H9 (cell line): ENCODE measurements at regions not wholly inside any gene's neighbourhood (a gene's known extent, or its start where the extent isn't known, plus 50 kb on each side); places are given as distances from the start of the nearest gene placed in this dataset.

Source experiments
- DNase-seq: peaks from one replicate; pipeline ENCODE4 v3.0.0-alpha.2; 2017
- H2AFZ ChIP-seq: one replicate; pipeline ENCODE4 v1.6.1; 2013; ENCODE audit warnings: mild to moderate bottlenecking, low read length, control low read depth, moderate library complexity
- H2AK5ac ChIP-seq: 2 replicates; pipeline ENCODE4 v1.6.1; 2013; ENCODE audit warnings: low read length, control low read depth, mixed read lengths; ENCODE audit not compliant: insufficient read length
- H2BK120ac ChIP-seq: one replicate; pipeline ENCODE4 v1.6.1; 2013; ENCODE audit warnings: low read depth, mild to moderate bottlenecking, low read length, control low read depth, inconsistent platforms; ENCODE audit not compliant: poor library complexity, severe bottlenecking
- H2BK12ac ChIP-seq: 2 replicates; pipeline ENCODE4 v1.6.1; 2013; ENCODE audit warnings: low read length, control low read depth, mixed read lengths, low read depth; ENCODE audit not compliant: insufficient read length
- H2BK15ac ChIP-seq: 2 replicates; pipeline ENCODE4 v1.6.1; 2013; ENCODE audit warnings: low read depth, low read length, control low read depth
- H2BK20ac ChIP-seq: one replicate; pipeline ENCODE4 v1.6.1; 2013; ENCODE audit warnings: low read depth, mild to moderate bottlenecking, low read length, control low read depth, inconsistent platforms; ENCODE audit not compliant: poor library complexity, severe bottlenecking
- H2BK5ac ChIP-seq: 2 replicates; pipeline ENCODE4 v1.6.1; 2013; ENCODE audit warnings: low read length, control low read depth, mixed read lengths; ENCODE audit not compliant: insufficient read length
- H3K14ac ChIP-seq: 2 replicates; pipeline ENCODE4 v1.6.1; 2013; ENCODE audit warnings: low read length, control low read depth; ENCODE audit not compliant: insufficient read depth
- H3K18ac ChIP-seq: 2 replicates; pipeline ENCODE4 v1.6.1; 2013; ENCODE audit warnings: low read depth, mild to moderate bottlenecking, mixed read lengths, low read length, control low read depth; ENCODE audit not compliant: insufficient read length
- H3K23ac ChIP-seq: 2 replicates; pipeline ENCODE4 v1.6.1; 2013; ENCODE audit warnings: low read length, control low read depth, mixed read lengths, low read depth; ENCODE audit not compliant: insufficient read length
- H3K23me2 ChIP-seq: 2 replicates; pipeline ENCODE4 v1.6.1; 2013; ENCODE audit warnings: low read depth, mild to moderate bottlenecking, mixed read lengths, low read length, control low read depth; ENCODE audit not compliant: insufficient read length, poor library complexity, severe bottlenecking
- H3K27ac ChIP-seq: 2 replicates; pipeline ENCODE4 v1.5.1; 2013; ENCODE audit warnings: low read length, control low read depth, mixed read lengths, low read depth; ENCODE audit not compliant: insufficient read length
- H3K27me3 ChIP-seq: 2 replicates; pipeline ENCODE4 v1.6.1; 2013; ENCODE audit warnings: low read length, control low read depth, inconsistent platforms; ENCODE audit not compliant: insufficient read depth
- H3K4ac ChIP-seq: 2 replicates; pipeline ENCODE4 v1.6.1; 2013; ENCODE audit warnings: low read depth, mild to moderate bottlenecking, control low read depth, inconsistent platforms, low read length, moderate library complexity
- H3K4me1 ChIP-seq: 2 replicates; pipeline ENCODE4 v1.6.1; 2013; ENCODE audit warnings: low read length, control low read depth, inconsistent platforms; ENCODE audit not compliant: insufficient read depth
- H3K4me2 ChIP-seq: 2 replicates; pipeline ENCODE4 v1.6.1; 2013; ENCODE audit warnings: low read length, control low read depth, mixed read lengths; ENCODE audit not compliant: insufficient read length, insufficient read depth
- H3K56ac ChIP-seq: 2 replicates; pipeline ENCODE4 v1.6.1; 2013; ENCODE audit warnings: low read depth, mild to moderate bottlenecking, mixed read lengths, low read length, control low read depth; ENCODE audit not compliant: insufficient read length
- H3K79me1 ChIP-seq: 2 replicates; pipeline ENCODE4 v1.6.1; 2013; ENCODE audit warnings: low read depth, mild to moderate bottlenecking, moderate library complexity, low read length, control low read depth, inconsistent platforms; ENCODE audit not compliant: insufficient read depth, poor library complexity, severe bottlenecking
- H3K79me2 ChIP-seq: 2 replicates; pipeline ENCODE4 v1.6.1; 2013; ENCODE audit warnings: low read length, control low read depth, inconsistent platforms; ENCODE audit not compliant: insufficient read depth
- H3K9ac ChIP-seq: 2 replicates; pipeline ENCODE4 v1.6.1; 2013; ENCODE audit warnings: low read length, control low read depth, mixed read lengths; ENCODE audit not compliant: insufficient read length; ENCODE audit errors: extremely low read depth
- H3K9me3 ChIP-seq: one replicate; pipeline ENCODE4 v1.6.1; 2013; ENCODE audit warnings: low read depth, low read length, inconsistent platforms; ENCODE audit not compliant: control insufficient read depth
- H3T11ph ChIP-seq: one replicate; pipeline ENCODE4 v1.6.1; 2013; ENCODE audit warnings: mild to moderate bottlenecking, low read length, control low read depth, inconsistent platforms
- H4K20me1 ChIP-seq: one replicate; pipeline ENCODE4 v1.6.1; 2013; ENCODE audit not compliant: control insufficient read depth, insufficient read length, insufficient read depth
- H4K5ac ChIP-seq: 2 replicates; pipeline ENCODE4 v1.6.1; 2013; ENCODE audit warnings: low read depth, mild to moderate bottlenecking, mixed read lengths, low read length, control low read depth; ENCODE audit not compliant: insufficient read length
- H4K8ac ChIP-seq: replicated peaks from 2 replicates; pipeline ENCODE4 v1.6.1; 2013; ENCODE audit warnings: low read length, control low read depth, mixed read lengths, low read depth; ENCODE audit not compliant: insufficient read length
- H4K91ac ChIP-seq: 2 replicates; pipeline ENCODE4 v1.6.1; 2013; ENCODE audit warnings: low read depth, mild to moderate bottlenecking, moderate library complexity, mixed read lengths, low read length, control low read depth; ENCODE audit not compliant: insufficient read length
- H3K27ac Mint-ChIP-seq, 3 experiments: 2 replicates in 2 of 3; 3 replicates in 1 of 3; pipeline ENCODE4 v1.8.0; 2020 to 2021; ENCODE audit warnings: mixed read lengths in 3 of 3, mild to moderate bottlenecking in 1 of 3, moderate library complexity in 1 of 3
- H3K27me3 Mint-ChIP-seq: 2 replicates; pipeline ENCODE4 v1.8.0; 2021; ENCODE audit warnings: low read depth, mild to moderate bottlenecking, moderate library complexity, mixed read lengths
- H3K36me3 Mint-ChIP-seq, 3 experiments: 2 replicates in 2 of 3; 3 replicates in 1 of 3; pipeline ENCODE4 v1.8.0; 2020 to 2021; ENCODE audit warnings: low read depth in 3 of 3, mixed read lengths in 3 of 3; ENCODE audit not compliant: insufficient read depth in 1 of 3
- H3K4me1 Mint-ChIP-seq, 2 experiments: 2 replicates each; pipeline ENCODE4 v1.8.0; 2020; ENCODE audit warnings: mixed read lengths in 2 of 2
- H3K4me3 Mint-ChIP-seq, 2 experiments: 2 replicates in 1 of 2; 3 replicates in 1 of 2; pipeline ENCODE4 v1.8.0; 2020 to 2021; ENCODE audit warnings: mild to moderate bottlenecking in 2 of 2, mixed read lengths in 2 of 2, moderate library complexity in 1 of 2
- H3K9me3 Mint-ChIP-seq, 2 experiments: 2 replicates in 1 of 2; 3 replicates in 1 of 2; pipeline ENCODE4 v1.8.0; 2020; ENCODE audit warnings: mild to moderate bottlenecking in 2 of 2, mixed read lengths in 2 of 2, moderate library complexity in 1 of 2
- CTCF ChIP-seq: fragments of 200-600 bp; sonication (generic); conservative IDR thresholded peaks from 3 replicates; pipeline ENCODE4 v1.8.0; 2021; ENCODE audit warnings: antibody characterized with exemption, mild to moderate bottlenecking
- WGBS: extraction: QIAGEN DNeasy Blood & Tissue Kit; methylation state at CpG from one replicate; pipeline ENCODE4 v1.1.7; 2013; ENCODE audit warnings: missing lambda C conversion rate, low lambda C conversion rate, mixed read lengths; ENCODE audit not compliant: insufficient read length; ENCODE audit errors: extremely low coverage; 5-methylcytosine and 5-hydroxymethylcytosine counted together

GRCh38 chr4:148955564-148956297 is 513.5 kb upstream of the NR3C2 start:
- no peak overlapping the region for H2AFZ ChIP-seq
- H3K27ac Mint-ChIP-seq: no peak overlapping the region
- no peak overlapping the region for H2AK5ac ChIP-seq
- no peaks in the 10 kb centered on the region for H3K9me3 ChIP-seq
- no peaks in the 10 kb centered on the region for H3K4me1 Mint-ChIP-seq
- H3K79me1 ChIP-seq: no peaks in the 10 kb centered on the region
- H4K20me1 ChIP-seq: no peaks in the 10 kb centered on the region
- H2BK12ac ChIP-seq: no peak overlapping the region
- no peak overlapping the region for H3K4me3 Mint-ChIP-seq
- no peaks in the 10 kb centered on the region for H3K27me3 Mint-ChIP-seq
- no peak overlapping the region for H4K91ac ChIP-seq
- no peaks in the 10 kb centered on the region for H3K9me3 Mint-ChIP-seq
- H2BK5ac ChIP-seq: no peak overlapping the region
- no peak for DNase-seq
- H3K4me1 ChIP-seq: no peaks in the 10 kb centered on the region
- no peak overlapping the region for H3K18ac ChIP-seq
- no peak overlapping the region for H3K56ac ChIP-seq
- no peak overlapping the region for H3K4me2 ChIP-seq
- no peak overlapping the region for H3K23ac ChIP-seq
- H3K9ac ChIP-seq: no peak overlapping the region
- no peak for TF ChIP-seq CTCF
- H3K14ac ChIP-seq: no peak overlapping the region
- no peak overlapping the region for H2BK20ac ChIP-seq
- H2BK120ac ChIP-seq: no peak overlapping the region
- H3K79me2 ChIP-seq: no peaks in the 10 kb centered on the region
- H4K5ac ChIP-seq: no peak overlapping the region
- no peaks in the 10 kb centered on the region for H3K23me2 ChIP-seq
- no peak overlapping the region for H3T11ph ChIP-seq
- no peaks in the 10 kb centered on the region for H3K27me3 ChIP-seq
- no peak overlapping the region for H3K27ac ChIP-seq
- no peaks in the 10 kb centered on the region for H3K36me3 Mint-ChIP-seq
- H2BK15ac ChIP-seq: no peak overlapping the region
- H4K8ac ChIP-seq: no peak overlapping the region
- H3K4ac ChIP-seq: no peak overlapping the region
- no CpG with 5 or more reads among the region's 1 CpG for WGBS
